Esophagus muscularis mucosa (tissue), 4 donors: ENCODE measurements at regions not wholly inside any gene's neighbourhood (a gene's known extent, or its start where the extent isn't known, plus 50 kb on each side); places are given as distances from the start of the nearest gene placed in this dataset.

ENCODE experiments used
- EP300 ChIP-seq: sonication (generic); formaldehyde crosslinking; IDR thresholded peaks from one replicate; pipeline ENCODE4 v1.6.1; 2017; ENCODE audit warnings: antibody characterized with exemption
- POLR2AphosphoS5 ChIP-seq, 2 donors: sonication (generic); formaldehyde crosslinking; IDR thresholded peaks; one replicate each; pipeline ENCODE4 v1.6.1; 2017; ENCODE audit warnings: antibody characterized with exemption in 2 of 2
- TF ChIP-seq, protein P1 (sequence below), 3 experiments: fragments of 200-600 bp in 2 of 3; fragments of 450-650 bp in 1 of 3; sonication (generic) in 2 of 3; IDR thresholded peaks; one replicate each; pipeline ENCODE4 v1.5.1; 2017 to 2019; ENCODE audit warnings: antibody characterized with exemption in 3 of 3, mild to moderate bottlenecking in 2 of 3, moderate library complexity in 1 of 3

- TF ChIP-seq, protein P1, sequence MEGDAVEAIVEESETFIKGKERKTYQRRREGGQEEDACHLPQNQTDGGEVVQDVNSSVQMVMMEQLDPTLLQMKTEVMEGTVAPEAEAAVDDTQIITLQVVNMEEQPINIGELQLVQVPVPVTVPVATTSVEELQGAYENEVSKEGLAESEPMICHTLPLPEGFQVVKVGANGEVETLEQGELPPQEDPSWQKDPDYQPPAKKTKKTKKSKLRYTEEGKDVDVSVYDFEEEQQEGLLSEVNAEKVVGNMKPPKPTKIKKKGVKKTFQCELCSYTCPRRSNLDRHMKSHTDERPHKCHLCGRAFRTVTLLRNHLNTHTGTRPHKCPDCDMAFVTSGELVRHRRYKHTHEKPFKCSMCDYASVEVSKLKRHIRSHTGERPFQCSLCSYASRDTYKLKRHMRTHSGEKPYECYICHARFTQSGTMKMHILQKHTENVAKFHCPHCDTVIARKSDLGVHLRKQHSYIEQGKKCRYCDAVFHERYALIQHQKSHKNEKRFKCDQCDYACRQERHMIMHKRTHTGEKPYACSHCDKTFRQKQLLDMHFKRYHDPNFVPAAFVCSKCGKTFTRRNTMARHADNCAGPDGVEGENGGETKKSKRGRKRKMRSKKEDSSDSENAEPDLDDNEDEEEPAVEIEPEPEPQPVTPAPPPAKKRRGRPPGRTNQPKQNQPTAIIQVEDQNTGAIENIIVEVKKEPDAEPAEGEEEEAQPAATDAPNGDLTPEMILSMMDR (IDR thresholded peaks at IDR 0.05): no peak
- TF ChIP-seq POLR2AphosphoS5 (IDR thresholded peaks at IDR 0.05) (no peak), EP300 (no peak)
Observed at GRCh38 chr12:28938581-28939235, 210.4 kb upstream of the FAR2 start.
